Bronchial epithelial cell (primary cell): ENCODE measurements at regions not wholly inside any gene's neighbourhood (a gene's known extent, or its start where the extent isn't known, plus 50 kb on each side); places are given as distances from the start of the nearest gene placed in this dataset.

ENCODE experiments used
- DNase-seq: peaks from one replicate; pipeline ENCODE4 v3.0.0-alpha.2; 2010; ENCODE audit warnings: low read depth
- FAIRE-seq: peaks from 2 replicates; lab custom pipeline; 2011; peaks lifted over from hg19 to GRCh38; lab: Jason Lieb, UNC
- H3K27me3 ChIP-seq: 2 replicates; pipeline ENCODE4 v1.5.1; 2011; ENCODE audit warnings: low read length; ENCODE audit not compliant: control insufficient read depth, insufficient read depth
- H3K36me3 ChIP-seq: 2 replicates; pipeline ENCODE4 v1.5.1; 2011; ENCODE audit warnings: low read length; ENCODE audit not compliant: control insufficient read depth, insufficient read depth
- H3K4me3 ChIP-seq: 2 replicates; pipeline ENCODE4 v1.5.1; 2011; ENCODE audit warnings: mild to moderate bottlenecking, low read depth, low read length, control low read depth
- CTCF ChIP-seq: IDR thresholded peaks from 2 replicates; pipeline ENCODE4 v1.5.1; 2011; ENCODE audit warnings: mild to moderate bottlenecking, moderate library complexity, low read length, control low read depth, inconsistent platforms; ENCODE audit not compliant: insufficient read depth, severe bottlenecking

- H3K27me3 ChIP-seq, result no peaks in the 10 kb centered on the region
- DNase-seq (no peak), FAIRE-seq (no peak)
- no peaks in the 10 kb centered on the region for H3K36me3 ChIP-seq
- no peak for TF ChIP-seq CTCF
- no peak overlapping the region for H3K4me3 ChIP-seq
Observed at GRCh38 chr13:22289711-22290110, 618.8 kb downstream of the FGF9 start.

GRCh38 chr13:22298530-22298929 is 627.7 kb downstream of the FGF9 start:
- DNase-seq (no peak), FAIRE-seq (no peak)
- H3K27me3 ChIP-seq, result no peaks in the 10 kb centered on the region
- H3K4me3 ChIP-seq, result no peak overlapping the region
- no peaks in the 10 kb centered on the region for H3K36me3 ChIP-seq
- TF ChIP-seq CTCF, result no peak

GRCh38 chr13:22311734-22312404 is 641.0 kb downstream of the FGF9 start:
- FAIRE-seq (no peak), DNase-seq (no peak)
- no peak for TF ChIP-seq CTCF
- Histone ChIP-seq H3K27me3 (no peaks in the 10 kb centered on the region), H3K36me3 (no peaks in the 10 kb centered on the region), H3K4me3 (no peak overlapping the region)

- TF ChIP-seq CTCF, result no peak
- FAIRE-seq, result no peak
- Histone ChIP-seq H3K4me3 (no peak overlapping the region), H3K27me3 (no peaks in the 10 kb centered on the region), H3K36me3 (no peaks in the 10 kb centered on the region)
- DNase-seq, result no peak
Observed at GRCh38 chr13:22312405-22312803, 641.5 kb downstream of the FGF9 start.

GRCh38 chr13:22316494-22317025 is 645.7 kb downstream of the FGF9 start:
- no peak overlapping the region for H3K4me3 ChIP-seq
- FAIRE-seq (no peak), DNase-seq (no peak)
- no peaks in the 10 kb centered on the region for H3K27me3 ChIP-seq
- no peaks in the 10 kb centered on the region for H3K36me3 ChIP-seq
- TF ChIP-seq CTCF, result no peak

- DNase-seq (no peak), FAIRE-seq (no peak)
- Histone ChIP-seq H3K27me3 (no peaks in the 10 kb centered on the region), H3K4me3 (no peak overlapping the region), H3K36me3 (no peaks in the 10 kb centered on the region)
- no peak for TF ChIP-seq CTCF
Observed at GRCh38 chr13:22320991-22321390, 650.1 kb downstream of the FGF9 start.
